Memory B cell (primary cell): ENCODE measurements at regions not wholly inside any gene's neighbourhood (a gene's known extent, or its start where the extent isn't known, plus 50 kb on each side); places are given as distances from the start of the nearest gene placed in this dataset.

Experiments used
- ATAC-seq: fragments of 150-1000 bp; cut with Tn5 transposase; 2 replicates; pipeline ENCODE4 v1.10.0; 2021; ENCODE audit warnings: low read depth, mild to moderate bottlenecking, moderate library complexity
- DNase-seq, 2 donors: peaks; one replicate each; pipeline ENCODE4 v3.0.0; 2022; ENCODE audit warnings: low spot score in 2 of 2
- H3K27ac Mint-ChIP-seq: one replicate; pipeline ENCODE4 v1.8.0; 2022; ENCODE audit warnings: mild to moderate bottlenecking, moderate library complexity, mixed read lengths
- H3K27me3 Mint-ChIP-seq: one replicate; pipeline ENCODE4 v1.8.0; 2022; ENCODE audit warnings: mixed read lengths
- H3K36me3 Mint-ChIP-seq: one replicate; pipeline ENCODE4 v1.8.0; 2022; ENCODE audit warnings: mild to moderate bottlenecking, mixed read lengths
- H3K4me1 Mint-ChIP-seq: one replicate; pipeline ENCODE4 v1.8.0; 2022; ENCODE audit warnings: mixed read lengths
- H3K4me3 Mint-ChIP-seq: one replicate; pipeline ENCODE4 v1.8.0; 2022; ENCODE audit warnings: mild to moderate bottlenecking, moderate library complexity, mixed read lengths
- H3K9me3 Mint-ChIP-seq: one replicate; pipeline ENCODE4 v1.8.0; 2022; ENCODE audit warnings: mixed read lengths

DNA sequence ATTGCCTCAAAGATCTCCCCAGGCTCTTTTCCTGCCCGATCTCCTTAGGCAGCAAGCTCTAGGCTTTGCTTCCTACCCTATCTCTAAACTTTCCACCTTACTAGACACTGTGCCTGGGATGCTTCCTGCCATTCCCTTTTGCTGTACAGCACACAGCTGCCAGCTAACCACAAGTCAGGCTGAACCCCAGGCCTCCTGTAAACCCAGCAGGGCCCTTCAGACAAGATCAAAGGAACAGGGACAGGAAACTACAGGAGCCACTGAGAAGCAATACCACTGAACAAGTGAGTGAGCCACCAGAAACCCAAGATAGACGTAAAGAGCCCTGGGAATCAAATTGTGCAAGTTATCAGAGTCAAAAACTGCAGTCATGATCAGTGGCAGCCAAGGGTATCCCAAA lies 180.7 kb downstream of the SUCLG1 start:
- Mint-ChIP-seq H3K9me3 (peaks cover 2% of the 10 kb centered on the region), H3K27me3 (peaks cover 6% of the 10 kb centered on the region), H3K27ac (no peak overlapping the region), H3K4me1 (no peaks in the 10 kb centered on the region), H3K36me3 (no peaks in the 10 kb centered on the region), H3K4me3 (no peak overlapping the region)
- DNase-seq = no peak
- ATAC-seq = no peak

GRCh38 chr2:84276590-84277255 lies 182.4 kb downstream of the SUCLG1 start:
- H3K4me1 Mint-ChIP-seq = no peaks in the 10 kb centered on the region
- peaks cover 6% of the 10 kb centered on the region for H3K27me3 Mint-ChIP-seq
- peaks cover 2% of the 10 kb centered on the region for H3K9me3 Mint-ChIP-seq
- H3K4me3 Mint-ChIP-seq = no peak overlapping the region
- no peaks in the 10 kb centered on the region for H3K36me3 Mint-ChIP-seq
- DNase-seq (no peak), ATAC-seq (no peak)
- H3K27ac Mint-ChIP-seq = no peak overlapping the region

GRCh38 chr2:84273406-84273805 lies 185.7 kb downstream of the SUCLG1 start:
- Mint-ChIP-seq H3K4me1 (no peaks in the 10 kb centered on the region), H3K36me3 (no peaks in the 10 kb centered on the region), H3K9me3 (peaks cover 2% of the 10 kb centered on the region), H3K27ac (no peak overlapping the region), H3K4me3 (no peak overlapping the region), H3K27me3 (peaks cover 1% of the 10 kb centered on the region)
- no peak for ATAC-seq
- DNase-seq = no peak

DNA sequence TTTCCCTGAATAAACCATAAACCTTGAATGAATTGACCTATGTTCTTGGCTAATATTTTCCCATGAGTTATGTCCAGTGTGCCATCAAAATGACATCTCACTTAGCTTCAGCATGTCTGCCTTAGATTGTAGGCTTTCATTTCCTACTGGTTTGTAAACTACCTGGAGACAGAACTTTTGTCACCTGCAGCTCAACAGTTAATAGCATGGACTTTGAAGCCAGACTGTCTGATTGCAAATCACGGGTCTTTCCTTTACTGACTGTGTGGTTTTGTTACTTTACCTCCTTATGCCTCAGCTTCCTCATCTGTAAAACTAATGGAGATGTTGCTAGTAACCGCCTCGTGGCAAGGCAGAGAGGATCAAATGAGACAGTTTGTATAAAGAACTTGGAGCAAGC lies 187.1 kb downstream of the SUCLG1 start:
- Mint-ChIP-seq H3K4me3 (no peak overlapping the region), H3K36me3 (no peaks in the 10 kb centered on the region), H3K4me1 (no peaks in the 10 kb centered on the region), H3K27me3 (no peaks in the 10 kb centered on the region), H3K27ac (no peak overlapping the region), H3K9me3 (peaks cover 2% of the 10 kb centered on the region)
- no peak for DNase-seq
- no peak for ATAC-seq

GRCh38 chr2:84257831-84258230 lies 201.2 kb downstream of the SUCLG1 start:
- H3K9me3 Mint-ChIP-seq = no peaks in the 10 kb centered on the region
- H3K4me3 Mint-ChIP-seq = no peak overlapping the region
- no peak for DNase-seq
- no peaks in the 10 kb centered on the region for H3K36me3 Mint-ChIP-seq
- no peaks in the 10 kb centered on the region for H3K4me1 Mint-ChIP-seq
- no peak overlapping the region for H3K27ac Mint-ChIP-seq
- no peak for ATAC-seq
- peaks cover 1% of the 10 kb centered on the region for H3K27me3 Mint-ChIP-seq

DNA sequence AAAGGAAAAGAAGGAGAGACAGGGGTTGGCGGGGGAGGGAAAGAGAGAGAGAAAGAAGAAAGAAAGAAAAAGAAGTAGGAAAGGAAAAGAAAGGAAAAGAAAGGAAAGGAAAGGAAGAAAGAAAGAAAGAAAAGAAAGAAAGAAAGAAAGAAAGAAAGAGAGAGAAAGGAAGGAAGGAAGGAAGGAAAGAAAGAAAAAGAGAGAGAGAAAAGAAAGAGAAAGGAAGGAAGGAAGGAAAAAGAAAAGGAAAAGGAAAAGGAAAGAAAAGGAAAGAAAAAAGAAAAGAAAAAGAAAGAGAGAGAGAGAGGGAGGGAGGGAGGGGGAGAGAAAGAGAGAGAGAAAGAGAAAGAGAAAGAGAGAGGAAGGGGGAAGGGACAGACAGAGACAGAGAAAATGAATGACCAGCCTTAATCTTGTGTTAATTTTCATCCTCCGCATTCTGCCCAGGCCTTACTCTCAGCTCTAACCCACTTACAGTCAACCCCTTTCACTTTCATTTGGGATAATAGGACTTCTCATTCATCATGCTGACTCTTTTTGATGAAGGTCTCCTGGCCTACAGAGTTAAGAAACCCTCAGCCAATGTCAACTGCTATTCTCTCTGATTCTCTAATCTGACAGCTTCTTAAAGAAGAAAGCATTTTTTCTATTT lies 207.3 kb downstream of the SUCLG1 start:
- peak overlapping the region; percentile 52 for H3K27ac Mint-ChIP-seq

GRCh38 chr2:84249140-84249539 lies 209.9 kb downstream of the SUCLG1 start:
- Mint-ChIP-seq H3K36me3 (no peaks in the 10 kb centered on the region), H3K27ac (no peak overlapping the region), H3K9me3 (peaks cover 2% of the 10 kb centered on the region), H3K4me1 (no peaks in the 10 kb centered on the region), H3K4me3 (no peak overlapping the region), H3K27me3 (no peaks in the 10 kb centered on the region)
- DNase-seq = no peak
- no peak for ATAC-seq

More for the DNA sequence above, 207.3 kb downstream of the SUCLG1 start:
- DNase-seq (no peak), ATAC-seq (no peak)
- peaks cover 2% of the 10 kb centered on the region for H3K9me3 Mint-ChIP-seq
- H3K4me1 Mint-ChIP-seq = no peaks in the 10 kb centered on the region
- no peak overlapping the region for H3K4me3 Mint-ChIP-seq
- no peaks in the 10 kb centered on the region for H3K27me3 Mint-ChIP-seq
- H3K36me3 Mint-ChIP-seq = no peaks in the 10 kb centered on the region

DNA sequence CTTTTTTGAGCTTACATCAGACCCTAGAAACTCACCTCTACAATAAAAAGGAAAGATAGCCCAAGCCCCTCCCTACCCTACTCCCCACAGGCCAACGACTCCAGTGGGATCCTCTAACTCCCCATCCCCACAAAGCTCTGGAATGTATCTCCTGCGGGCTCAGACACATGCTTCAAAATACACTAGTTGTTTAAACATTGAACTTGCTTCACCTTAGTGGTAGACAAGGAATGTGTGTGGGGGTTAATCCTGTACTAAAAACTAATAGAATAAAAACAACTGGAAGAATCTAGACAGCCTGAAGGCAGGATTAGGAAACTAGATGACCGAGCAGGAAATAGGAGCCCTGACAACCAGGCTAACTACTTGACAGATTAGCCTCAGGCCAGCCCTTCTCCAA lies 211.5 kb downstream of the SUCLG1 start:
- H3K4me1 Mint-ChIP-seq = no peaks in the 10 kb centered on the region
- H3K9me3 Mint-ChIP-seq = peaks cover 2% of the 10 kb centered on the region
- no peak overlapping the region for H3K4me3 Mint-ChIP-seq
- ATAC-seq (no peak), DNase-seq (no peak)
- H3K27ac Mint-ChIP-seq = no peak overlapping the region
- H3K36me3 Mint-ChIP-seq = no peaks in the 10 kb centered on the region
- H3K27me3 Mint-ChIP-seq = no peaks in the 10 kb centered on the region

- DNase-seq (no peak), ATAC-seq (no peak)
- Mint-ChIP-seq H3K36me3 (no peaks in the 10 kb centered on the region), H3K9me3 (peaks cover 1% of the 10 kb centered on the region), H3K4me1 (no peaks in the 10 kb centered on the region), H3K27ac (no peak overlapping the region), H3K4me3 (no peak overlapping the region), H3K27me3 (no peaks in the 10 kb centered on the region)
Observed at GRCh38 chr2:84243788-84244733, 215.0 kb downstream of the SUCLG1 start.

DNA sequence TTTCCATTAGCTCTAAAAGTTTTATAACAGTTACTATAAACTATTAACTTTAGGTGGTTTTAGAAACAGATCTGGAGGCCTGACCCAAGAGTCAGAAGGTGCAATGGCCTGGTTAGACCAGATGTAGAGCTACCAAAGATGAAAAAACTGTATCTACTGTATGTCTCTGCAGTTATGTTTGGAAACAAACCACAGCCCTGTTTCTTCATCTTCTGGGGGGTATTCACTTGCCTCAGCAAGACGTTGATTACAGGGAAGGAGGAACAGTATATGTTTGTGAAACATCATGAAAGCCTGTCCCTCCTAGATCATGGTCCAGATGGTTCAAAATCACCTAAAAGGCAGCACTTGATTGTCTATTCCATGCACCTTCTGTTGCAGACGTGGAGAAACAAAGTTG lies 220.2 kb downstream of the SUCLG1 start:
- peaks cover 2% of the 10 kb centered on the region for H3K27me3 Mint-ChIP-seq
- no peak for ATAC-seq
- peaks cover 1% of the 10 kb centered on the region for H3K9me3 Mint-ChIP-seq
- H3K27ac Mint-ChIP-seq = no peak overlapping the region
- no peaks in the 10 kb centered on the region for H3K4me1 Mint-ChIP-seq
- no peaks in the 10 kb centered on the region for H3K36me3 Mint-ChIP-seq
- no peak for DNase-seq
- no peak overlapping the region for H3K4me3 Mint-ChIP-seq

DNA sequence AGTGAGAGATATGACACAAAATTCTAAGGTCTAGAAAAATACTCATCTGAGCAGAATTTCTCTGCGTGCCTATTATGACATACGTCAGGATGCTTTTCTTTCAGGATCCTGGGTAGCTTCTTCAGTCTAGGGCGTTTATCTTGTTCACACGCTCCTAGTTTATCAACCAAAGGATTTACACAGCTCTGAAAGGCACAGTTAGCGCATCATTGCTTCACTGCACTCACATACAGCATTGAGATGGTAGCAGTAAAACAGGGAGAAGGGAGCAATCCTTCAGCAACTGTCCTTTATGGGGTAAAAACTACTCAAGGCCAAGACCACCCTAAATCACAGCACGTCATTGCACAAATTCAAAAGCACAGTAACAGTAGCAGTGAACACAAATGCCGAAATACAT lies 222.8 kb downstream of the SUCLG1 start:
- Mint-ChIP-seq H3K36me3 (no peaks in the 10 kb centered on the region), H3K4me1 (no peaks in the 10 kb centered on the region), H3K4me3 (no peak overlapping the region), H3K9me3 (no peaks in the 10 kb centered on the region), H3K27me3 (peaks cover 2% of the 10 kb centered on the region), H3K27ac (no peak overlapping the region)
- no peak for ATAC-seq
- no peak for DNase-seq

GRCh38 chr2:84234103-84234502 lies 225.0 kb downstream of the SUCLG1 start:
- H3K36me3 Mint-ChIP-seq = no peaks in the 10 kb centered on the region
- H3K4me3 Mint-ChIP-seq = no peak overlapping the region
- no peaks in the 10 kb centered on the region for H3K4me1 Mint-ChIP-seq
- H3K9me3 Mint-ChIP-seq = no peaks in the 10 kb centered on the region
- DNase-seq (no peak), ATAC-seq (no peak)
- H3K27me3 Mint-ChIP-seq = peaks cover 2% of the 10 kb centered on the region
- no peak overlapping the region for H3K27ac Mint-ChIP-seq

GRCh38 chr2:84231478-84231877 lies 227.6 kb downstream of the SUCLG1 start:
- no peak overlapping the region for H3K4me3 Mint-ChIP-seq
- H3K27me3 Mint-ChIP-seq = peaks cover 1% of the 10 kb centered on the region

GRCh38 chr2:84224121-84224520 lies 235.0 kb downstream of the SUCLG1 start:
- Mint-ChIP-seq H3K9me3 (peaks cover 2% of the 10 kb centered on the region), H3K4me3 (no peak overlapping the region), H3K27ac (no peak overlapping the region), H3K36me3 (no peaks in the 10 kb centered on the region), H3K4me1 (no peaks in the 10 kb centered on the region), H3K27me3 (peaks cover 1% of the 10 kb centered on the region)
- ATAC-seq (no peak), DNase-seq (no peak)

More at GRCh38 chr2:84231478-84231877, 227.6 kb downstream of the SUCLG1 start:
- H3K36me3 Mint-ChIP-seq = no peaks in the 10 kb centered on the region
- H3K27ac Mint-ChIP-seq = no peak overlapping the region
- DNase-seq (no peak), ATAC-seq (no peak)
- peaks cover 2% of the 10 kb centered on the region for H3K9me3 Mint-ChIP-seq
- no peaks in the 10 kb centered on the region for H3K4me1 Mint-ChIP-seq
